CD4-positive, alpha-beta T cell (primary cell): ENCODE measurements at regions not wholly inside any gene's neighbourhood (a gene's known extent, or its start where the extent isn't known, plus 50 kb on each side); places are given as distances from the start of the nearest gene placed in this dataset.

ENCODE experiments used
- ATAC-seq: fragments of 200-7000 bp; cut with Tn5 transposase; one replicate; pipeline ENCODE4 v1.10.0; 2022; ENCODE audit warnings: mild to moderate bottlenecking; ENCODE audit not compliant: poor library complexity
- CTCF ChIA-PET: fragments of 350-600 bp; sonication (Branson Sonifier 250); formaldehyde crosslinking; loops from one replicate; lab custom pipeline; 2021; ENCODE audit warnings: antibody characterized with exemption, inconsistent platforms; lab: Charles Lee
- POLR2A ChIA-PET: fragments of 350-600 bp; sonication (Branson Sonifier 250); formaldehyde crosslinking; loops from one replicate; lab custom pipeline; 2021; ENCODE audit warnings: antibody characterized with exemption, inconsistent platforms; lab: Charles Lee
- DNase-seq, 14 experiments: peaks; one replicate each; pipeline ENCODE4 v3.0.0-alpha.2; 2013 to 2020; ENCODE audit warnings: mixed read lengths in 2 of 14
- H3K27ac ChIP-seq, 2 donors: one replicate each; pipeline versions ENCODE4 v1.5.1 to v1.7.0; 2013; ENCODE audit warnings: low read length in 2 of 2, low read depth in 1 of 2, mild to moderate bottlenecking in 1 of 2
- H3K27me3 ChIP-seq, 2 experiments: 1 replicate in 1 of 2; 2 replicates in 1 of 2; pipeline versions ENCODE4 v1.6.1 to v1.7.0; 2013; ENCODE audit warnings: low read length in 2 of 2, control low read depth in 1 of 2, mild to moderate bottlenecking in 1 of 2, moderate library complexity in 1 of 2; ENCODE audit not compliant: insufficient read depth in 2 of 2, control insufficient read depth in 1 of 2
- H3K36me3 ChIP-seq: one replicate; pipeline ENCODE4 v1.6.1; 2013; ENCODE audit warnings: low read length, control low read depth; ENCODE audit not compliant: insufficient read depth
- H3K4me1 ChIP-seq: one replicate; pipeline ENCODE4 v1.6.1; 2013; ENCODE audit warnings: low read length, control low read depth; ENCODE audit not compliant: insufficient read depth
- H3K4me3 ChIP-seq: one replicate; pipeline ENCODE4 v1.5.1; 2013; ENCODE audit warnings: mild to moderate bottlenecking, low read length, moderate library complexity
- H3K9me3 ChIP-seq, 2 experiments: 1 replicate in 1 of 2; 2 replicates in 1 of 2; pipeline versions ENCODE4 v1.6.1 to v1.7.0; 2013; ENCODE audit warnings: low read length in 2 of 2, mild to moderate bottlenecking in 2 of 2, control low read depth in 1 of 2, moderate library complexity in 1 of 2; ENCODE audit not compliant: control insufficient read depth in 1 of 2, insufficient read depth in 1 of 2
- H3K27ac Mint-ChIP-seq: one replicate; pipeline ENCODE4 v1.8.0; 2020; ENCODE audit warnings: mixed read lengths
- H3K27me3 Mint-ChIP-seq: one replicate; pipeline ENCODE4 v1.8.0; 2021; ENCODE audit warnings: mixed read lengths
- H3K36me3 Mint-ChIP-seq: one replicate; pipeline ENCODE4 v1.8.0; 2021; ENCODE audit warnings: low read depth, mixed read lengths
- H3K4me1 Mint-ChIP-seq: one replicate; pipeline ENCODE4 v1.8.0; 2021; ENCODE audit warnings: low read depth, mixed read lengths
- H3K4me3 Mint-ChIP-seq: one replicate; pipeline ENCODE4 v1.8.0; 2020; ENCODE audit warnings: mild to moderate bottlenecking, mixed read lengths
- H3K9me3 Mint-ChIP-seq: one replicate; pipeline ENCODE4 v1.8.0; 2020; ENCODE audit warnings: mixed read lengths
- intact Hi-C, 2 experiments: fragments of 100-400 bp; cut with DNase I in 1 of 2; cut with micrococcal nuclease in 1 of 2; formaldehyde crosslinking; loops; one replicate each; pipeline versions ENCODE4 v1.15.1 to v1.9.0; 2023 to 2025; cut with DNase I, micrococcal nuclease
- TF ChIP-seq, protein P1 (sequence below): fragments of 200-600 bp; IDR thresholded peaks from one replicate; pipeline ENCODE4 v1.8.0; 2022; ENCODE audit warnings: antibody characterized with exemption, mild to moderate bottlenecking

DNA sequence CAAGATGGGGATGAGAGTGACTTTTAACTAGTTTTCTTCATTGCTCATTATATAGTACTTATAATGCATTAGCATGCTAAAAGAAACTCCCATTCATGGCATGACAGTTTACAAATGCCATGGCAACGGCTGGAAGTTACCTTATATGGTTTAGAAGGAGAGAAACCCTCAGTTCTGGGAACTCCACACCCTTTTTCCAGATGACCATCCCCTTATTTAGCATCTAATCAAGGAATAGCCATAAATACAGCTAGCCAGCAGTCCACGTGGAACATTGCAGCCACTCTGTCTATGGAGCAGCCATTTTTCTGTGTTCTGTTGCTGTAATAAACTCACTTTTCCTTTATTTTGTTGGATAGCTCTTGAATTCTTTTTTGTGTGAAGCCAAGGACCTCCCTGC, 1137.8 kb downstream of the CDH18 start:
- H3K27ac Mint-ChIP-seq, result no peak overlapping the region
- Histone ChIP-seq H3K36me3 (no peaks in the 10 kb centered on the region), H3K4me3 (no peak overlapping the region), H3K27ac (no peak overlapping the region), H3K27me3 (no peaks in the 10 kb centered on the region), H3K9me3 (no peaks in the 10 kb centered on the region), H3K4me1 (no peaks in the 10 kb centered on the region)
- no peaks in the 10 kb centered on the region for H3K4me1 Mint-ChIP-seq
- no peak overlapping the region for H3K4me3 Mint-ChIP-seq
- ChIA-PET POLR2A (no interaction called here), CTCF (no interaction called here)
- H3K9me3 Mint-ChIP-seq, result no peaks in the 10 kb centered on the region
- ATAC-seq, result no peak
- TF ChIP-seq, protein P1, sequence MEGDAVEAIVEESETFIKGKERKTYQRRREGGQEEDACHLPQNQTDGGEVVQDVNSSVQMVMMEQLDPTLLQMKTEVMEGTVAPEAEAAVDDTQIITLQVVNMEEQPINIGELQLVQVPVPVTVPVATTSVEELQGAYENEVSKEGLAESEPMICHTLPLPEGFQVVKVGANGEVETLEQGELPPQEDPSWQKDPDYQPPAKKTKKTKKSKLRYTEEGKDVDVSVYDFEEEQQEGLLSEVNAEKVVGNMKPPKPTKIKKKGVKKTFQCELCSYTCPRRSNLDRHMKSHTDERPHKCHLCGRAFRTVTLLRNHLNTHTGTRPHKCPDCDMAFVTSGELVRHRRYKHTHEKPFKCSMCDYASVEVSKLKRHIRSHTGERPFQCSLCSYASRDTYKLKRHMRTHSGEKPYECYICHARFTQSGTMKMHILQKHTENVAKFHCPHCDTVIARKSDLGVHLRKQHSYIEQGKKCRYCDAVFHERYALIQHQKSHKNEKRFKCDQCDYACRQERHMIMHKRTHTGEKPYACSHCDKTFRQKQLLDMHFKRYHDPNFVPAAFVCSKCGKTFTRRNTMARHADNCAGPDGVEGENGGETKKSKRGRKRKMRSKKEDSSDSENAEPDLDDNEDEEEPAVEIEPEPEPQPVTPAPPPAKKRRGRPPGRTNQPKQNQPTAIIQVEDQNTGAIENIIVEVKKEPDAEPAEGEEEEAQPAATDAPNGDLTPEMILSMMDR, result no peak
- DNase-seq, result no peak
- no peaks in the 10 kb centered on the region for H3K27me3 Mint-ChIP-seq
- intact Hi-C loops, result no loop called here
- H3K36me3 Mint-ChIP-seq, result no peaks in the 10 kb centered on the region

DNA sequence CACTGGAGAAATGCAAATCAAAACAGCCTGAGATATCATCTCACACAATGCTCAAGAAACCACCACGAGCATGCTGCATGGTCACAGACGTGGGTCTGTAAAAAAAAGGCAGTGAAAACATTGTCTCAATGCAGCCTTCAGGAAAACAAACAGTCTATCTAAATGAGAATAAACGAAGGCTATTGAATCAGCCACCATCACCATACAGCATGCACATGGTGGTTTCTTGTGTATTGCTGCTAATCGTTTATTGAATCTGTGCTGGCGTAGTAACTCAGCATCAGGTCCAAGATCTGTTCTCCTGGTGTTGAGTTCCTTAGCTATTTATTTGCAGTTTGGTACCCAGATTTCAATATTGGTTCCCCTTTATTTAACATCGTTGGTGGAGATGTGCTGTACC, 1115.0 kb downstream of the CDH18 start:
- ATAC-seq, result no peak
- ChIA-PET CTCF (no interaction called here), POLR2A (no interaction called here)
- Mint-ChIP-seq H3K27me3 (no peaks in the 10 kb centered on the region), H3K9me3 (peaks cover 2% of the 10 kb centered on the region), H3K4me3 (no peak overlapping the region), H3K27ac (no peak overlapping the region), H3K36me3 (no peaks in the 10 kb centered on the region), H3K4me1 (no peaks in the 10 kb centered on the region)
- Histone ChIP-seq H3K4me1 (no peaks in the 10 kb centered on the region), H3K36me3 (no peaks in the 10 kb centered on the region), H3K27me3 (no peaks in the 10 kb centered on the region), H3K9me3 (no peaks in the 10 kb centered on the region), H3K4me3 (no peak overlapping the region), H3K27ac (no peak overlapping the region)
- intact Hi-C loops, result no loop called here
- DNase-seq, result no peak
- TF ChIP-seq, protein P1, result no peak

DNA sequence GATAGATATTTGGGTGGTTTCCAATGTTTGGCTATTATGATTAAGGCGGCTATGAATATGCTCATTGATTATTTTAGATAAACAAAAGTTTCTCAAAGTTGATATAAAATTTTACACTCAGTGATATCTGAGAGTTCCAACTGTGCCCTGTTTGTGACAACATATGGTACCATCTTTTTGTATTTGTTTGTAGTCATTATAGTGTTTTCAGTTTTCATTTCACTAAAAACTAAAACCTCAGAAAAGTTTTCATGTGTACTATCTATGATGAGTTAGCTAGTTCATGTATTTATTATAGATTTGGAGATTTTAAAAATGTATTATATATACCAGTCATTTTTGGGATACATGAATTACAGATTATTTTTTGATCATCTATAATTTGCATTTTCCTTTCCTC, 1111.4 kb downstream of the CDH18 start:
- Mint-ChIP-seq H3K4me3 (no peak overlapping the region), H3K9me3 (no peaks in the 10 kb centered on the region), H3K27ac (no peak overlapping the region), H3K27me3 (no peaks in the 10 kb centered on the region), H3K36me3 (no peaks in the 10 kb centered on the region), H3K4me1 (no peaks in the 10 kb centered on the region)
- H3K9me3 ChIP-seq, result no peaks in the 10 kb centered on the region
- no peaks in the 10 kb centered on the region for H3K4me1 ChIP-seq
- H3K4me3 ChIP-seq, result no peak overlapping the region
- H3K27me3 ChIP-seq, result no peaks in the 10 kb centered on the region
- H3K27ac ChIP-seq, result no peak overlapping the region
- DNase-seq (no peak), ATAC-seq (no peak)
- TF ChIP-seq, protein P1, result no peak
- CTCF ChIA-PET, result no interaction called here
- no peaks in the 10 kb centered on the region for H3K36me3 ChIP-seq
- POLR2A ChIA-PET, result no interaction called here
- intact Hi-C loops, result no loop called here
